ENCODE measurements at regions not wholly inside any gene's neighbourhood (a gene's known extent, or its start where the extent isn't known, plus 50 kb on each side); places are given as distances from the start of the nearest gene placed in this dataset.

GRCh38 chr6:79863566-79863965 lies 83.8 kb downstream of the ELOVL4 start:
- H2AFZ ChIP-seq (ENCODE audit: control insufficient read depth, low read length) = no peak overlapping the region
- H3K4me3 ChIP-seq (ENCODE audit: control insufficient read depth in 2 of 3, extremely low read depth in 1 of 3, insufficient read depth in 2 of 3, low read depth in 1 of 3, low read length in 3 of 3) = no peak overlapping the region
- H3K9ac ChIP-seq (ENCODE audit: control insufficient read depth, extremely low read depth, insufficient read depth, low read length) = no peak overlapping the region
- H4K20me1 ChIP-seq (ENCODE audit: control insufficient read depth, extremely low read depth, insufficient read depth, low read length) = no peaks in the 10 kb centered on the region
- DNase-seq (ENCODE audit: low read depth, low spot score) = no peak
- no peaks in the 10 kb centered on the region for H3K79me2 ChIP-seq (ENCODE audit: control insufficient read depth, insufficient read depth, low read length)
- H3K9me3 ChIP-seq (ENCODE audit: control insufficient read depth, low read depth, low read length) = no peaks in the 10 kb centered on the region
- no peaks in the 10 kb centered on the region for H3K9me1 ChIP-seq (ENCODE audit: control insufficient read depth, extremely low read depth, insufficient read depth, low read length)
- no peak for FAIRE-seq
- H3K4me1 ChIP-seq (ENCODE audit: control insufficient read depth, extremely low read depth, insufficient read depth, low read length) = peaks cover 3% of the 10 kb centered on the region
- H3K27ac ChIP-seq (ENCODE audit: control insufficient read depth, insufficient read depth, low read length) = no peak overlapping the region
- no peak overlapping the region for H3K4me2 ChIP-seq (ENCODE audit: control insufficient read depth, extremely low read depth, insufficient read depth, low read depth, low read length)
- H3K36me3 ChIP-seq (ENCODE audit: control insufficient read depth in 2 of 2, extremely low read depth in 1 of 2, insufficient read depth in 2 of 2, low read length in 2 of 2) = no peaks in the 10 kb centered on the region
- TF ChIP-seq EZH2 (IDR thresholded peaks at IDR 0.05; ENCODE audit: low read length) (no peak), CTCF (optimal IDR thresholded peaks at IDR 0.05 in 1 of 3, IDR thresholded peaks at IDR 0.05 in 1 of 3, conservative IDR thresholded peaks at IDR 0.05 in 1 of 3; ENCODE audit: extremely low read depth in 1 of 3, insufficient read depth in 2 of 3, low read length in 3 of 3) (no peak)
- dilution Hi-C loops (cut with MboI; ENCODE audit: extremely low pct_ligation_motif_present, low sequenced_read_pairs) = no loop called here
- no peaks in the 10 kb centered on the region for H3K27me3 ChIP-seq (ENCODE audit: control insufficient read depth, extremely low read depth, insufficient read depth, low read length)

- H3K9me3 ChIP-seq (ENCODE audit: control insufficient read depth, low read depth, low read length) = no peaks in the 10 kb centered on the region
- no peaks in the 10 kb centered on the region for H3K36me3 ChIP-seq (ENCODE audit: control insufficient read depth in 2 of 2, extremely low read depth in 1 of 2, insufficient read depth in 2 of 2, low read length in 2 of 2)
- H4K20me1 ChIP-seq (ENCODE audit: control insufficient read depth, extremely low read depth, insufficient read depth, low read length) = no peaks in the 10 kb centered on the region
- no peaks in the 10 kb centered on the region for H3K4me1 ChIP-seq (ENCODE audit: control insufficient read depth, extremely low read depth, insufficient read depth, low read length)
- DNase-seq (ENCODE audit: low read depth, low spot score) (no peak), FAIRE-seq (no peak)
- no peak overlapping the region for H3K9ac ChIP-seq (ENCODE audit: control insufficient read depth, extremely low read depth, insufficient read depth, low read length)
- no peaks in the 10 kb centered on the region for H3K9me1 ChIP-seq (ENCODE audit: control insufficient read depth, extremely low read depth, insufficient read depth, low read length)
- no peak for TF ChIP-seq CTCF (optimal IDR thresholded peaks at IDR 0.05 in 1 of 3, IDR thresholded peaks at IDR 0.05 in 1 of 3, conservative IDR thresholded peaks at IDR 0.05 in 1 of 3; ENCODE audit: extremely low read depth in 1 of 3, insufficient read depth in 2 of 3, low read length in 3 of 3)
- TF ChIP-seq EZH2 (IDR thresholded peaks at IDR 0.05; ENCODE audit: low read length) = no peak
- no peaks in the 10 kb centered on the region for H3K79me2 ChIP-seq (ENCODE audit: control insufficient read depth, insufficient read depth, low read length)
- H2AFZ ChIP-seq (ENCODE audit: control insufficient read depth, low read length) = no peak overlapping the region
- dilution Hi-C loops (cut with MboI; ENCODE audit: extremely low pct_ligation_motif_present, low sequenced_read_pairs) = no loop called here
- no peak overlapping the region for H3K4me2 ChIP-seq (ENCODE audit: control insufficient read depth, extremely low read depth, insufficient read depth, low read depth, low read length)
- H3K4me3 ChIP-seq (ENCODE audit: control insufficient read depth in 2 of 3, extremely low read depth in 1 of 3, insufficient read depth in 2 of 3, low read depth in 1 of 3, low read length in 3 of 3) = no peak overlapping the region
- no peak overlapping the region for H3K27ac ChIP-seq (ENCODE audit: control insufficient read depth, insufficient read depth, low read length)
- no peaks in the 10 kb centered on the region for H3K27me3 ChIP-seq (ENCODE audit: control insufficient read depth, extremely low read depth, insufficient read depth, low read length)
Measured at GRCh38 chr6:79862711-79863110, 84.6 kb downstream of the ELOVL4 start.

Data from keratinocyte (primary cell).